Gastroesophageal sphincter (tissue), 3 donors: ENCODE measurements at regions not wholly inside any gene's neighbourhood (a gene's known extent, or its start where the extent isn't known, plus 50 kb on each side); places are given as distances from the start of the nearest gene placed in this dataset.

ENCODE experiments used
- POLR2A ChIP-seq, 2 donors: fragments of 450-650 bp; IDR thresholded peaks; one replicate each; pipeline ENCODE4 v1.6.1; 2017; ENCODE audit warnings: antibody characterized with exemption in 2 of 2, mild to moderate bottlenecking in 2 of 2, moderate library complexity in 1 of 2
- TF ChIP-seq, protein P1 (sequence below), 4 experiments: fragments of 200-600 bp in 2 of 4; fragments of 450-650 bp in 2 of 4; sonication (generic) in 1 of 4; IDR thresholded peaks; one replicate each; pipeline ENCODE4 v1.5.1; 2017 to 2019; ENCODE audit warnings: antibody characterized with exemption in 4 of 4, mild to moderate bottlenecking in 2 of 4, moderate library complexity in 2 of 4

DNA sequence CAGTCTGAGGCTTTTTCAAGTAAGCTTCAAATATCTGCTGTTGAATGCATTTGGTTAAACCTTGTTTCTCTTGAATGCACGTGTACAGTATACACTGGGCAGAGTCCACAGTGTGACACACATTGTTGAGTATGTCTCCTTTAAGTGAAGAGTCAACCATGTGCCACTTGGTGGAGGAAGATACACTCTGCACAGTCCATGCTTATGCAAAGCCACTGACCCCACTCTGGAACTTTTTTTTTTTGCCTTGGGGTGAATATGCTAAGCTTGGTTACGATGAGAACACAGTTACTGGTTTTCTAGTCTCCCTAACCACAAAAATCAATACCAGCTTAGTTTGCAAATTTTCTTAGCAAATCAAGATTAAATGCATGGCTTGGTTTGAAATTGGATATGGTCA is 186.8 kb upstream of the VIPR2 start:
- TF ChIP-seq, protein P1, sequence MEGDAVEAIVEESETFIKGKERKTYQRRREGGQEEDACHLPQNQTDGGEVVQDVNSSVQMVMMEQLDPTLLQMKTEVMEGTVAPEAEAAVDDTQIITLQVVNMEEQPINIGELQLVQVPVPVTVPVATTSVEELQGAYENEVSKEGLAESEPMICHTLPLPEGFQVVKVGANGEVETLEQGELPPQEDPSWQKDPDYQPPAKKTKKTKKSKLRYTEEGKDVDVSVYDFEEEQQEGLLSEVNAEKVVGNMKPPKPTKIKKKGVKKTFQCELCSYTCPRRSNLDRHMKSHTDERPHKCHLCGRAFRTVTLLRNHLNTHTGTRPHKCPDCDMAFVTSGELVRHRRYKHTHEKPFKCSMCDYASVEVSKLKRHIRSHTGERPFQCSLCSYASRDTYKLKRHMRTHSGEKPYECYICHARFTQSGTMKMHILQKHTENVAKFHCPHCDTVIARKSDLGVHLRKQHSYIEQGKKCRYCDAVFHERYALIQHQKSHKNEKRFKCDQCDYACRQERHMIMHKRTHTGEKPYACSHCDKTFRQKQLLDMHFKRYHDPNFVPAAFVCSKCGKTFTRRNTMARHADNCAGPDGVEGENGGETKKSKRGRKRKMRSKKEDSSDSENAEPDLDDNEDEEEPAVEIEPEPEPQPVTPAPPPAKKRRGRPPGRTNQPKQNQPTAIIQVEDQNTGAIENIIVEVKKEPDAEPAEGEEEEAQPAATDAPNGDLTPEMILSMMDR (IDR thresholded peaks at IDR 0.05): no peak
- no peak for TF ChIP-seq POLR2A (IDR thresholded peaks at IDR 0.05)
